22Rv1 (cell line): ENCODE measurements at regions not wholly inside any gene's neighbourhood (a gene's known extent, or its start where the extent isn't known, plus 50 kb on each side); places are given as distances from the start of the nearest gene placed in this dataset.

ENCODE experiments used
- H3K27ac ChIP-seq: fragments of 450-650 bp; 2 replicates; pipeline ENCODE4 v1.5.1; 2017
- CTCF ChIP-seq: fragments of 450-650 bp; IDR thresholded peaks from 2 replicates; pipeline ENCODE4 v1.5.1; 2017; ENCODE audit warnings: mild to moderate bottlenecking
- ZFX ChIP-seq: fragments of 450-650 bp; IDR thresholded peaks from 2 replicates; pipeline ENCODE4 v1.6.1; 2017; ENCODE audit warnings: antibody characterized with exemption, borderline replicate concordance

GRCh38 chr7:115102738-115103137 is 180.8 kb downstream of the MDFIC start:
- TF ChIP-seq CTCF (no peak), ZFX (no peak)

GRCh38 chr7:115101199-115101598 is 179.3 kb downstream of the MDFIC start:
- TF ChIP-seq CTCF (no peak), ZFX (no peak)
- no peak overlapping the region for H3K27ac ChIP-seq

More at GRCh38 chr7:115102738-115103137, 180.8 kb downstream of the MDFIC start:
- no peak overlapping the region for H3K27ac ChIP-seq

- TF ChIP-seq ZFX (no peak), CTCF (no peak)
- no peak overlapping the region for H3K27ac ChIP-seq
These were observed 178.0 kb downstream of the MDFIC start for GRCh38 chr7:115099906-115100305.

- TF ChIP-seq CTCF (no peak), ZFX (no peak)
- no peak overlapping the region for H3K27ac ChIP-seq
These were observed 175.3 kb downstream of the MDFIC start for GRCh38 chr7:115097175-115097671.

- no peak overlapping the region for H3K27ac ChIP-seq
- TF ChIP-seq CTCF (no peak), ZFX (no peak)
These were observed 174.4 kb downstream of the MDFIC start for GRCh38 chr7:115096262-115096661.

- H3K27ac ChIP-seq, result no peak overlapping the region
- no peak for TF ChIP-seq CTCF
- TF ChIP-seq ZFX, result no peak
These were observed 172.3 kb downstream of the MDFIC start for GRCh38 chr7:115094163-115094562.

GRCh38 chr7:115088893-115089292 is 167.0 kb downstream of the MDFIC start:
- TF ChIP-seq ZFX, result no peak
- no peak for TF ChIP-seq CTCF
- no peak overlapping the region for H3K27ac ChIP-seq
